GM12872 (cell line): ENCODE measurements at regions not wholly inside any gene's neighbourhood (a gene's known extent, or its start where the extent isn't known, plus 50 kb on each side); places are given as distances from the start of the nearest gene placed in this dataset.

ENCODE experiments used
- CTCF ChIP-seq: IDR thresholded peaks from 3 replicates; pipeline ENCODE4 v1.5.1; 2011; ENCODE audit warnings: low read depth, mild to moderate bottlenecking, low read length, moderate library complexity; ENCODE audit not compliant: insufficient read depth

- no peak for TF ChIP-seq CTCF
Measured at GRCh38 chr10:52571516-52572182, 200.9 kb downstream of the MBL2 start.

DNA sequence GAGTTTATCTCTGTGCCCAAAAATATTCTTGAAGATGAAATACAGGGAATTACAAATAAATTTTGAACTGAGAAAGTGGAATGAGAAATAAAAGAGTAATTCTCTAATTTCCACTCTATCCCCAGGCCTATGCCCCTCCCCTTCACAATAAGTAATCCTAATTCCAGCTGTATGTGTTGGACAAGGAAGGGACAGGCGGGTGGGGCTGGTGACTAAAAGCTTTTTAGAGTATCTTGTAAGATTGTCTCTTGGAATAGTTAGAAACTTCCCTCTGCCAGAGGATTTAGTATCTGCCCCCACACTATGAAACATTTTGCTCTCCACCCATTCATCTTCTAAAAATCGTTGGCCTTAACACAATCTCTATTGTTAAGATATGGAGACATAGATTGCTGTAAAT is 199.2 kb downstream of the MBL2 start:
- no peak for TF ChIP-seq CTCF

DNA sequence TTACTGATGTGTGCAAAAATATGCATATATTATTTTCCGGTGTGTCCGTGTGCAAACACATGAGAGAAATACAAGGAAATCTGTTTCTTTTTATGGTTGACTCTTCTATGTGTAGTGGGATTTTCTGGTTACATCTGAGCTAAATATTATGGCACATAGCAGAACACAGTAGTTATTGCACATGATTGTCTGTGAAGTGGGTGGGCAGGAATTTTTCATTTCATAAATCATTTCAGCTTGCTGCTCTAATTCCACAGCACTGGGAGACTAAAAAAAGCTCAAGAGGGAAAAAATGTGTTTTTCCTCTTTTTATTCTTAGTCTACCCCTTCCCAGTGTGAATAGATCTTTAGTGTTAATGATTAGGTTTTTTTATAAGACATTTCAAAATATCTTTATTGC is 197.9 kb downstream of the MBL2 start:
- no peak for TF ChIP-seq CTCF

GRCh38 chr10:52577047-52577446 is 195.5 kb downstream of the MBL2 start:
- TF ChIP-seq CTCF = no peak

DNA sequence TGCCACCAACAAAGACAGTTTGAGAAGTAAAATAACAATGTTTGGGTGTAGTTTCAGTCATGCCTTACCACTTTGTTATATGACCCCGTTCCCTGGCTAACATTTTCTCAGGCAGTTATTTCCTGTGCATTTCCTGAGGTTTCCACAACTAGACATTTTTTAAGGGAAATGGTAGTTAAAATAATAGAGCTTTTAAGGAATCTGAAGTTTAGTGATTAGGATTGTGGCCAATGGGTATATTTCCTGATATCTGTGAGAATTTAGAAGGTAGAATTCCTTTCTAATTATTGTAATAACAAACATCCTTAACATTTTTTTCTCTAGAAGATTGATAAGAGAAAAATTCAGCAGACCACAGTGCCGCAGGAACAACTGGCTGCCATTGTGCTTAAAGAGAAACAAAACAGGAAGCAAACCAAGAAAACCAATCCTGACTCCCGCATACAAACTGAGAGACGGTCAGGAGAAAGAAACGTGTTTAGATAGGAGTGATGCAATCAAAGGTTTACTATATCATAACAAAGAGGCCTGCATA is 193.6 kb downstream of the MBL2 start:
- no peak for TF ChIP-seq CTCF

GRCh38 chr10:52583336-52583735 is 189.2 kb downstream of the MBL2 start:
- no peak for TF ChIP-seq CTCF

DNA sequence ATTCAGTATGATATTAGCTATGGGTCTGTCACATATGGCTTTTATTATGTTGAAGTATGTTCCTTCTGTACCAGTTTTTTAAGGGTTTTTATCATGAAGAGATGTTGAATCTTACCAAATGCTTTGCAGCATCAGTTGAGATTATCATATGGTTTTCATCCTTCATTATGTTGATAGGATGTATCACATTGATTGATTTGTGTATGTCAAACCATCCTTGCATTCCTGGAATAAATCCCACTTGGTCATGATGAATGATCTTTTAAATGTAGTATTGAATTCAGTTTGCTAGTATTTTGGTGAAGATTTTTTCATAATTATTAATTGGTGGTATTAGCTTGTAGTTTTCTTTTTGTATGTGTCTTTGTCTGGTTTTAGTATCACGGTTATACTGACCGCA is 185.9 kb downstream of the MBL2 start:
- no peak for TF ChIP-seq CTCF
